ENCODE measurements at regions not wholly inside any gene's neighbourhood (a gene's known extent, or its start where the extent isn't known, plus 50 kb on each side); places are given as distances from the start of the nearest gene placed in this dataset.

- Histone ChIP-seq H3K4me3 (ENCODE audit: low read depth, low read length) (peak overlapping the region; percentile 63), H3K9ac (ENCODE audit: low read depth, low read length) (peak overlapping the region; percentile 67), H3K27me3 (ENCODE audit: control insufficient read depth, insufficient read depth, low read length) (peaks cover 18% of the 10 kb centered on the region), H3K9me3 (ENCODE audit: control insufficient read depth, insufficient read depth, low read length) (no peaks in the 10 kb centered on the region), H3K36me3 (ENCODE audit: control insufficient read depth, insufficient read depth, low read length) (no peaks in the 10 kb centered on the region), H3K4me1 (ENCODE audit: control insufficient read depth, insufficient read depth, low read length) (peaks cover 6% of the 10 kb centered on the region)
These were observed 136.0 kb downstream of the INSIG2 start for GRCh38 chr2:118223992-118224894.

- Histone ChIP-seq H3K36me3 (ENCODE audit: control insufficient read depth, insufficient read depth, low read length) (no peaks in the 10 kb centered on the region), H3K4me1 (ENCODE audit: control insufficient read depth, insufficient read depth, low read length) (peaks cover 6% of the 10 kb centered on the region), H3K4me3 (ENCODE audit: low read depth, low read length) (peak overlapping the region; percentile 63), H3K27me3 (ENCODE audit: control insufficient read depth, insufficient read depth, low read length) (peaks cover 18% of the 10 kb centered on the region), H3K9me3 (ENCODE audit: control insufficient read depth, insufficient read depth, low read length) (no peaks in the 10 kb centered on the region), H3K9ac (ENCODE audit: low read depth, low read length) (peak overlapping the region; percentile 67)
These were observed 135.3 kb downstream of the INSIG2 start for GRCh38 chr2:118223511-118223991.

GRCh38 chr2:118222672-118223421 is 134.6 kb downstream of the INSIG2 start:
- Histone ChIP-seq H3K9me3 (ENCODE audit: control insufficient read depth, insufficient read depth, low read length) (no peaks in the 10 kb centered on the region), H3K27me3 (ENCODE audit: control insufficient read depth, insufficient read depth, low read length) (peaks cover 18% of the 10 kb centered on the region), H3K9ac (ENCODE audit: low read depth, low read length) (no peak overlapping the region), H3K36me3 (ENCODE audit: control insufficient read depth, insufficient read depth, low read length) (no peaks in the 10 kb centered on the region), H3K4me3 (ENCODE audit: low read depth, low read length) (peak overlapping the region; percentile 63), H3K4me1 (ENCODE audit: control insufficient read depth, insufficient read depth, low read length) (peaks cover 6% of the 10 kb centered on the region)

- Histone ChIP-seq H3K9me3 (ENCODE audit: control insufficient read depth, insufficient read depth, low read length) (no peaks in the 10 kb centered on the region), H3K4me3 (ENCODE audit: low read depth, low read length) (no peak overlapping the region), H3K4me1 (ENCODE audit: control insufficient read depth, insufficient read depth, low read length) (peaks cover 6% of the 10 kb centered on the region), H3K27me3 (ENCODE audit: control insufficient read depth, insufficient read depth, low read length) (peaks cover 18% of the 10 kb centered on the region), H3K36me3 (ENCODE audit: control insufficient read depth, insufficient read depth, low read length) (no peaks in the 10 kb centered on the region), H3K9ac (ENCODE audit: low read depth, low read length) (no peak overlapping the region)
These were observed 134.0 kb downstream of the INSIG2 start for GRCh38 chr2:118222273-118222594.

GRCh38 chr2:118221536-118222272 is 133.4 kb downstream of the INSIG2 start:
- H3K9me3 ChIP-seq (ENCODE audit: control insufficient read depth, insufficient read depth, low read length), result no peaks in the 10 kb centered on the region
- peaks cover 6% of the 10 kb centered on the region for H3K4me1 ChIP-seq (ENCODE audit: control insufficient read depth, insufficient read depth, low read length)
- peaks cover 18% of the 10 kb centered on the region for H3K27me3 ChIP-seq (ENCODE audit: control insufficient read depth, insufficient read depth, low read length)
- no peak overlapping the region for H3K4me3 ChIP-seq (ENCODE audit: low read depth, low read length)
- H3K36me3 ChIP-seq (ENCODE audit: control insufficient read depth, insufficient read depth, low read length), result no peaks in the 10 kb centered on the region
- H3K9ac ChIP-seq (ENCODE audit: low read depth, low read length), result no peak overlapping the region

GRCh38 chr2:118219611-118220010 is 131.3 kb downstream of the INSIG2 start:
- Histone ChIP-seq H3K27me3 (ENCODE audit: control insufficient read depth, insufficient read depth, low read length) (peaks cover 8% of the 10 kb centered on the region), H3K9ac (ENCODE audit: low read depth, low read length) (no peak overlapping the region), H3K9me3 (ENCODE audit: control insufficient read depth, insufficient read depth, low read length) (no peaks in the 10 kb centered on the region), H3K4me1 (ENCODE audit: control insufficient read depth, insufficient read depth, low read length) (peaks cover 4% of the 10 kb centered on the region), H3K36me3 (ENCODE audit: control insufficient read depth, insufficient read depth, low read length) (no peaks in the 10 kb centered on the region), H3K4me3 (ENCODE audit: low read depth, low read length) (no peak overlapping the region)

GRCh38 chr2:118216224-118216623 is 128.0 kb downstream of the INSIG2 start:
- no peak overlapping the region for H3K4me3 ChIP-seq (ENCODE audit: low read depth, low read length)
- no peak overlapping the region for H3K9ac ChIP-seq (ENCODE audit: low read depth, low read length)
- no peaks in the 10 kb centered on the region for H3K36me3 ChIP-seq (ENCODE audit: control insufficient read depth, insufficient read depth, low read length)
- H3K4me1 ChIP-seq (ENCODE audit: control insufficient read depth, insufficient read depth, low read length), result no peaks in the 10 kb centered on the region
- H3K27me3 ChIP-seq (ENCODE audit: control insufficient read depth, insufficient read depth, low read length), result no peaks in the 10 kb centered on the region
- H3K9me3 ChIP-seq (ENCODE audit: control insufficient read depth, insufficient read depth, low read length), result no peaks in the 10 kb centered on the region

- Histone ChIP-seq H3K36me3 (ENCODE audit: control insufficient read depth, insufficient read depth, low read length) (no peaks in the 10 kb centered on the region), H3K4me3 (ENCODE audit: low read depth, low read length) (no peak overlapping the region), H3K27me3 (ENCODE audit: control insufficient read depth, insufficient read depth, low read length) (no peaks in the 10 kb centered on the region), H3K4me1 (ENCODE audit: control insufficient read depth, insufficient read depth, low read length) (no peaks in the 10 kb centered on the region), H3K9ac (ENCODE audit: low read depth, low read length) (no peak overlapping the region), H3K9me3 (ENCODE audit: control insufficient read depth, insufficient read depth, low read length) (no peaks in the 10 kb centered on the region)
These were observed 121.5 kb downstream of the INSIG2 start for GRCh38 chr2:118209727-118210126.

GRCh38 chr2:118207889-118208288 is 119.6 kb downstream of the INSIG2 start:
- H3K9me3 ChIP-seq (ENCODE audit: control insufficient read depth, insufficient read depth, low read length), result no peaks in the 10 kb centered on the region
- no peak overlapping the region for H3K4me3 ChIP-seq (ENCODE audit: low read depth, low read length)
- peaks cover 3% of the 10 kb centered on the region for H3K27me3 ChIP-seq (ENCODE audit: control insufficient read depth, insufficient read depth, low read length)
- H3K9ac ChIP-seq (ENCODE audit: low read depth, low read length), result no peak overlapping the region
- no peaks in the 10 kb centered on the region for H3K36me3 ChIP-seq (ENCODE audit: control insufficient read depth, insufficient read depth, low read length)
- no peaks in the 10 kb centered on the region for H3K4me1 ChIP-seq (ENCODE audit: control insufficient read depth, insufficient read depth, low read length)

- Histone ChIP-seq H3K27me3 (ENCODE audit: control insufficient read depth, insufficient read depth, low read length) (peaks cover 4% of the 10 kb centered on the region), H3K36me3 (ENCODE audit: control insufficient read depth, insufficient read depth, low read length) (no peaks in the 10 kb centered on the region), H3K4me3 (ENCODE audit: low read depth, low read length) (no peak overlapping the region), H3K9me3 (ENCODE audit: control insufficient read depth, insufficient read depth, low read length) (no peaks in the 10 kb centered on the region), H3K9ac (ENCODE audit: low read depth, low read length) (no peak overlapping the region), H3K4me1 (ENCODE audit: control insufficient read depth, insufficient read depth, low read length) (no peaks in the 10 kb centered on the region)
These were observed 114.5 kb downstream of the INSIG2 start for GRCh38 chr2:118202707-118203303.

GRCh38 chr2:118198268-118198667 is 110.0 kb downstream of the INSIG2 start:
- no peaks in the 10 kb centered on the region for H3K36me3 ChIP-seq (ENCODE audit: control insufficient read depth, insufficient read depth, low read length)

More at GRCh38 chr2:118198268-118198667, 110.0 kb downstream of the INSIG2 start:
- Histone ChIP-seq H3K9me3 (ENCODE audit: control insufficient read depth, insufficient read depth, low read length) (no peaks in the 10 kb centered on the region), H3K27me3 (ENCODE audit: control insufficient read depth, insufficient read depth, low read length) (peaks cover 4% of the 10 kb centered on the region), H3K9ac (ENCODE audit: low read depth, low read length) (no peak overlapping the region), H3K4me1 (ENCODE audit: control insufficient read depth, insufficient read depth, low read length) (no peaks in the 10 kb centered on the region), H3K4me3 (ENCODE audit: low read depth, low read length) (no peak overlapping the region)
